ENCODE measurements at regions not wholly inside any gene's neighbourhood (a gene's known extent, or its start where the extent isn't known, plus 50 kb on each side); places are given as distances from the start of the nearest gene placed in this dataset.

- TF ChIP-seq EZH2phosphoT487 (IDR thresholded peaks at IDR 0.05; ENCODE audit: borderline replicate concordance, low read length) = no peak
- no peak for TF ChIP-seq CTCF (IDR thresholded peaks at IDR 0.05; ENCODE audit: low read depth, low read length, poor library complexity, severe bottlenecking)
Observed at GRCh38 chr12:13692332-13692731, 289.1 kb downstream of the GRIN2B start.
